ENCODE measurements at regions not wholly inside any gene's neighbourhood (a gene's known extent, or its start where the extent isn't known, plus 50 kb on each side); places are given as distances from the start of the nearest gene placed in this dataset.
A peak's percentile ranks its signal among the peaks of the same experiment; 100 is the strongest.
"Not testable (repeated sequence)": the region's sequence is repeated elsewhere in the genome, so short reads cannot be mapped to it uniquely, and the experiment has no call there.

GRCh38 chr5:131107128-131107527 lies 57.9 kb downstream of the HINT1 start:
- DNase-seq, result no peak

GRCh38 chr5:131104169-131104808 lies 60.8 kb downstream of the HINT1 start:
- DNase-seq, result no peak

- no peak for DNase-seq
Observed at GRCh38 chr5:131096774-131097710, 68.0 kb downstream of the HINT1 start.

GRCh38 chr5:131095561-131095960 lies 69.5 kb downstream of the HINT1 start:
- not testable (repeated sequence) for DNase-seq

GRCh38 chr5:131084436-131084835 lies 80.6 kb downstream of the HINT1 start:
- no peak for DNase-seq

- DNase-seq, result no peak
Observed at GRCh38 chr5:131081913-131082488, 83.1 kb downstream of the HINT1 start.

GRCh38 chr5:131081374-131081773 lies 83.7 kb downstream of the HINT1 start:
- DNase-seq, result no peak

- DNase-seq, result no peak
Observed at GRCh38 chr5:131079232-131079631, 85.8 kb downstream of the HINT1 start.

- DNase-seq, result peak; percentile 49
Observed at GRCh38 chr5:131068893-131069643, 96.0 kb downstream of the HINT1 start.

GRCh38 chr5:131068076-131068475 lies 97.0 kb downstream of the HINT1 start:
- no peak for DNase-seq

GRCh38 chr5:131067636-131068035 lies 97.4 kb downstream of the HINT1 start:
- DNase-seq, result no peak

- no peak for DNase-seq
Observed at GRCh38 chr5:131064669-131065371, 100.2 kb downstream of the HINT1 start.

- DNase-seq, result no peak
Observed at GRCh38 chr5:131042021-131042789, 122.9 kb downstream of the HINT1 start.

GRCh38 chr5:131023498-131023865 lies 141.6 kb downstream of the HINT1 start:
- no peak for DNase-seq

GRCh38 chr5:131022811-131023497 lies 142.1 kb downstream of the HINT1 start:
- no peak for DNase-seq

- DNase-seq, result no peak
Observed at GRCh38 chr5:131021646-131022045, 143.4 kb downstream of the HINT1 start.

- DNase-seq, result no peak
Observed at GRCh38 chr5:131019601-131020315, 145.3 kb downstream of the HINT1 start.

GRCh38 chr5:131019111-131019510 lies 145.9 kb downstream of the HINT1 start:
- DNase-seq, result no peak

- no peak for DNase-seq
Observed at GRCh38 chr5:131008329-131008728, 156.7 kb downstream of the HINT1 start.

GRCh38 chr5:131005963-131006684 lies 158.9 kb downstream of the HINT1 start:
- no peak for DNase-seq
